SU-DHL-6 (cell line): ENCODE measurements at regions not wholly inside any gene's neighbourhood (a gene's known extent, or its start where the extent isn't known, plus 50 kb on each side); places are given as distances from the start of the nearest gene placed in this dataset.
"Not testable (repeated sequence)": the region's sequence is repeated elsewhere in the genome, so short reads cannot be mapped to it uniquely, and the experiment has no call there.

Experiments
- H2AFZ ChIP-seq: fragments of 200-600 bp; sonication (generic); 2 replicates; pipeline ENCODE4 v1.6.1; 2014; ENCODE audit warnings: low read depth, mild to moderate bottlenecking, moderate library complexity, mixed read lengths, antibody characterized with exemption, low read length; ENCODE audit not compliant: severe bottlenecking
- H3F3A ChIP-seq: fragments of 200-600 bp; shearing (Covaris generic); 2 replicates; pipeline ENCODE4 v1.6.0; 2016; ENCODE audit warnings: antibody characterized with exemption, mild to moderate bottlenecking; ENCODE audit not compliant: insufficient read depth
- H3K27ac ChIP-seq: fragments of 200-600 bp; sonication (generic); 2 replicates; pipeline ENCODE4 v1.5.1; 2016; ENCODE audit warnings: low read depth, mild to moderate bottlenecking, low read length, moderate library complexity, mixed read lengths
- H3K27me3 ChIP-seq: fragments of 200-600 bp; sonication (generic), shearing (Covaris generic); 2 replicates; pipeline ENCODE4 v1.6.0; 2014; ENCODE audit warnings: mild to moderate bottlenecking, low read length
- H3K36me3 ChIP-seq: fragments of 200-600 bp; sonication (generic); 2 replicates; pipeline ENCODE4 v1.6.1; 2014; ENCODE audit warnings: mild to moderate bottlenecking, low read length, mixed read lengths
- H3K4me2 ChIP-seq: fragments of 300-600, 200-600 bp; shearing (Covaris generic), sonication (generic); 2 replicates; pipeline ENCODE4 v1.6.0; 2014; ENCODE audit warnings: low read length, low read depth, mild to moderate bottlenecking; ENCODE audit not compliant: poor library complexity, severe bottlenecking
- H3K4me3 ChIP-seq: fragments of 200-600 bp; sonication (generic); 2 replicates; pipeline ENCODE4 v1.5.1; 2014; ENCODE audit warnings: antibody characterized with exemption, low read length, mild to moderate bottlenecking, mixed read lengths; ENCODE audit not compliant: insufficient read depth, poor library complexity, severe bottlenecking
- H3K79me2 ChIP-seq: fragments of 200-600 bp; sonication (generic); 2 replicates; pipeline ENCODE4 v1.6.1; 2014; ENCODE audit warnings: mild to moderate bottlenecking, low read length, moderate library complexity; ENCODE audit not compliant: insufficient read depth
- H3K9ac ChIP-seq: fragments of 200-600 bp; sonication (generic); 2 replicates; pipeline ENCODE4 v1.7.0; 2014; ENCODE audit warnings: mild to moderate bottlenecking, low read length
- H3K9me2 ChIP-seq: fragments of 200-600 bp; sonication (generic); replicated peaks from 2 replicates; pipeline ENCODE4 v1.6.1; 2014; ENCODE audit warnings: low read length; ENCODE audit not compliant: insufficient read depth
- H3K9me3 ChIP-seq: fragments of 200-600 bp; sonication (generic); 2 replicates; pipeline ENCODE4 v1.6.1; 2014; ENCODE audit warnings: low read length, mixed read lengths; ENCODE audit not compliant: insufficient read depth
- H4K20me1 ChIP-seq: fragments of 200-600 bp; sonication (generic); 2 replicates; pipeline ENCODE4 v1.6.1; 2014; ENCODE audit warnings: low read depth, mild to moderate bottlenecking, antibody characterized with exemption, low read length, moderate library complexity, mixed read lengths
- EZH2phosphoT487 ChIP-seq: fragments of 200-600 bp; sonication (generic), shearing (Covaris generic); conservative IDR thresholded peaks from 2 replicates; pipeline ENCODE4 v1.6.1; 2018; ENCODE audit warnings: mild to moderate bottlenecking, antibody characterized with exemption, low read length, moderate library complexity, mixed read lengths
- TF ChIP-seq, protein P1 (sequence below): fragments of 200-600 bp; sonication (generic); IDR thresholded peaks from one replicate; pipeline ENCODE4 v1.5.1; 2017; ENCODE audit warnings: antibody characterized with exemption, mild to moderate bottlenecking, low read length, moderate library complexity; ENCODE audit not compliant: insufficient read depth, poor library complexity, severe bottlenecking

DNA sequence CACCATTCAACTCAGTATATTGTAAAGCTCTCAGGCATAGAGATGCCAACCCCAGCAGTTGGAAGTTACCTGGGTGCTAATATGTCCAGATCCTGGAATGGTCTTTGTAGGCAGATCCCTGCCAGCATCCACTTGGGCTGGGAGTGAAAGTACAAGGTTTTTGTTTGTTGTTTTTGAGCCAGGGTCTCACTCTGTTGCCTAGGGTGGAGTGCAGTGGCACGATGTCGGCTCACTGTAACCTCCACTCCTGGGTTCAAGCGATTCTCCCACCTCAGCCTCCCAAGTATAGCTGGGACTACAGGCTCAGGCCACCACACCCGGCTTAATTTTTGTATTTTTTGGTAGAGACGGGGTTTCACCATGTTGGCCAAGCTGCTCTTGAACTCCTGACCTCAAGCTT is 177.6 kb downstream of the IRF8 start:
- H3K79me2 ChIP-seq: no peaks in the 10 kb centered on the region
- no peak overlapping the region for H3K27ac ChIP-seq
- no peak overlapping the region for H3K9ac ChIP-seq
- H3K9me2 ChIP-seq: no peaks in the 10 kb centered on the region
- H3K36me3 ChIP-seq: no peaks in the 10 kb centered on the region
- no peak overlapping the region for H3K4me3 ChIP-seq
- H3K9me3 ChIP-seq: no peaks in the 10 kb centered on the region
- H2AFZ ChIP-seq: no peak overlapping the region
- no peaks in the 10 kb centered on the region for H4K20me1 ChIP-seq
- TF ChIP-seq, protein P1, sequence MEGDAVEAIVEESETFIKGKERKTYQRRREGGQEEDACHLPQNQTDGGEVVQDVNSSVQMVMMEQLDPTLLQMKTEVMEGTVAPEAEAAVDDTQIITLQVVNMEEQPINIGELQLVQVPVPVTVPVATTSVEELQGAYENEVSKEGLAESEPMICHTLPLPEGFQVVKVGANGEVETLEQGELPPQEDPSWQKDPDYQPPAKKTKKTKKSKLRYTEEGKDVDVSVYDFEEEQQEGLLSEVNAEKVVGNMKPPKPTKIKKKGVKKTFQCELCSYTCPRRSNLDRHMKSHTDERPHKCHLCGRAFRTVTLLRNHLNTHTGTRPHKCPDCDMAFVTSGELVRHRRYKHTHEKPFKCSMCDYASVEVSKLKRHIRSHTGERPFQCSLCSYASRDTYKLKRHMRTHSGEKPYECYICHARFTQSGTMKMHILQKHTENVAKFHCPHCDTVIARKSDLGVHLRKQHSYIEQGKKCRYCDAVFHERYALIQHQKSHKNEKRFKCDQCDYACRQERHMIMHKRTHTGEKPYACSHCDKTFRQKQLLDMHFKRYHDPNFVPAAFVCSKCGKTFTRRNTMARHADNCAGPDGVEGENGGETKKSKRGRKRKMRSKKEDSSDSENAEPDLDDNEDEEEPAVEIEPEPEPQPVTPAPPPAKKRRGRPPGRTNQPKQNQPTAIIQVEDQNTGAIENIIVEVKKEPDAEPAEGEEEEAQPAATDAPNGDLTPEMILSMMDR: no peak
- TF ChIP-seq EZH2phosphoT487: no peak
- H3K27me3 ChIP-seq: no peaks in the 10 kb centered on the region
- no peaks in the 10 kb centered on the region for H3F3A ChIP-seq
- H3K4me2 ChIP-seq: no peak overlapping the region

DNA sequence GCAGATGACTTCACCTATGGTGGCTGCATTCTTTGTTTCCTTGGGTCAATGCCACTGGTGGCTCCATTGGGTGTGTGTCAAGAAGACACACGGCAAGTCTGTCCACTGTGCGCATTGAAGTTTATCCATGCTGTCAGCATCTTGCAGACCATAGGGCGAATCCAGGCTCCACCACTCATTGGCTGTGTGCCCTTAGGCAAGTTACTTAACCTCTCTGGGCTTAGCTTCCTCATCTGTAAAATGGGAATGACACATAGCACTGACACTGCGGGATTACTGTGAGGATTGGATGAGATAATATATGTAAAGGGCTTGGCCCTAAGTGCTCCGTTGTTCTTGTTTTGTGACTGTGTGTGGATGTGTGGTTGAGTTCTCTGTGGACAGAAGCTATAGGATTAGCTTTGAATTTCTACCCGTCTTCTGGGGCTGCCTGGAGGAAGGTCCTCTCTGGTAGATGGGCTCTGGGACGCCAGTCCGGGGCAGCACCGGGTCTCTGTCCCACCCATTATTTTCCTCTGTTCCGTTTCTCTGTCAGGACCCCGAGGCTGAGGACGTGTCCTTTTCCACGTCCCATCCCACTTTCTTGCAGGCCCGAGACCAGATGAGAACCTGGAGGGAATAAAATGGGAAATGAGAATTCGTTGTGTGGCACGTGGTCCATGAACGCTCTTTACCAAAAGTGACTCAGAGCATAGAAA is 178.4 kb downstream of the IRF8 start:
- Histone ChIP-seq H3K9me3 (no peaks in the 10 kb centered on the region), H3F3A (no peaks in the 10 kb centered on the region), H3K79me2 (no peaks in the 10 kb centered on the region), H3K36me3 (no peaks in the 10 kb centered on the region), H3K4me2 (no peak overlapping the region), H3K27me3 (no peaks in the 10 kb centered on the region), H3K4me3 (no peak overlapping the region), H3K27ac (no peak overlapping the region), H3K9me2 (no peaks in the 10 kb centered on the region), H3K9ac (no peak overlapping the region), H4K20me1 (no peaks in the 10 kb centered on the region), H2AFZ (no peak overlapping the region)
- TF ChIP-seq EZH2phosphoT487: no peak
- TF ChIP-seq, protein P1: no peak

DNA sequence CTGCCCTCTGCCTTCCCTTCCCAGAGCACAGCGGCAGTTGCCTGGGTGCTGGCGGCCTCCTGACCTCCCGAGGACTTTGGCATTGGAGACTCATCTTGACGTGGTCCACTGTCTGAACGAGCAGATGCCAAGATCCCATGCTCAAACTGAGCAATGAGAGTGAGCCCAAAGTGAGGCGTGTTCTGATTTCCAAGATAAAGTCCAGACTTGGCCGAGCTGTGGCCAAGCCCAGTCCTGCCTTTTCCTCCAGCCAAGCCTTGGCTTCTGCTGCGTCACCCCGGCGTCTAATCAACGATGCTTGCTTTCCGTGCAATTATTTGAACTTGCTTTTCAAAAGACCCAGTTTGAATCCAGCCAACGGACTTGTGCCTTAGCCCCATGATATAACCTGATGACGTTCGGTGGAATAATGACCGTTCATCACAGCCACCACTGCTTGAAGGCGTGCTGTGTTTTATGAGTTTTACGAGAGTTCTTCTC is 179.2 kb downstream of the IRF8 start:
- Histone ChIP-seq H3K9ac (no peak overlapping the region), H3K9me3 (no peaks in the 10 kb centered on the region), H3K9me2 (no peaks in the 10 kb centered on the region), H3K79me2 (no peaks in the 10 kb centered on the region), H4K20me1 (no peaks in the 10 kb centered on the region), H3K36me3 (no peaks in the 10 kb centered on the region), H3F3A (no peaks in the 10 kb centered on the region), H3K4me2 (no peak overlapping the region), H3K27me3 (no peaks in the 10 kb centered on the region), H3K27ac (no peak overlapping the region), H3K4me3 (no peak overlapping the region), H2AFZ (no peak overlapping the region)
- no peak for TF ChIP-seq EZH2phosphoT487
- TF ChIP-seq, protein P1: no peak

DNA sequence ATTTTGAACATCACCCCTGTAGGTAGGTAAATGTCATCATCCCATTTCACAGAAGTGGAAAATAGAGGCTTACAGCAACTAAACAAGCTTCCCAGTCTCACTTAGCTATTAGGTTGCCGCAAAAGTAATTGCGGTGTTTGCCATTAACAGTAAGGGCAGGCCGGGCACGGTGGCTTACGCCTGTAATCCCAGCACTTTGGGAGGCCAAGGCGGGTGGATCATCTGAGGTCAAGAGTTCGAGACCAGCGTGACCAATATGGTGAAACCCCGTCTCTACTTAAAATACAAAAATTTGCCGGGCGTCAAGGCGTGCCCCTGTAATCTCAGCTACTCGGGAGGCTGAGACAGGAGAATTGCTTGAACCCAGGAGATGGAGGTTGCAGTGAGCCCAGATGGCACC is 179.7 kb downstream of the IRF8 start:
- H3K27me3 ChIP-seq, H3K4me3 ChIP-seq, H4K20me1 ChIP-seq, H3K36me3 ChIP-seq, H3K9me2 ChIP-seq, H3K79me2 ChIP-seq, H3K27ac ChIP-seq, H2AFZ ChIP-seq, H3F3A ChIP-seq, H3K9me3 ChIP-seq, H3K9ac ChIP-seq, H3K4me2 ChIP-seq: not testable (repeated sequence)
